ENCODE measurements at regions not wholly inside any gene's neighbourhood (a gene's known extent, or its start where the extent isn't known, plus 50 kb on each side); places are given as distances from the start of the nearest gene placed in this dataset.

- intact Hi-C loops (cut with DNase I; ENCODE audit: low total_unique reads), result no loop called here
- WGBS, 2 donors, result 88 to 90% methylated on average over 2 of the region's 2 CpGs
- no peak for DNase-seq (ENCODE audit: low spot score in 2 of 2)
- TF ChIP-seq, protein P1, sequence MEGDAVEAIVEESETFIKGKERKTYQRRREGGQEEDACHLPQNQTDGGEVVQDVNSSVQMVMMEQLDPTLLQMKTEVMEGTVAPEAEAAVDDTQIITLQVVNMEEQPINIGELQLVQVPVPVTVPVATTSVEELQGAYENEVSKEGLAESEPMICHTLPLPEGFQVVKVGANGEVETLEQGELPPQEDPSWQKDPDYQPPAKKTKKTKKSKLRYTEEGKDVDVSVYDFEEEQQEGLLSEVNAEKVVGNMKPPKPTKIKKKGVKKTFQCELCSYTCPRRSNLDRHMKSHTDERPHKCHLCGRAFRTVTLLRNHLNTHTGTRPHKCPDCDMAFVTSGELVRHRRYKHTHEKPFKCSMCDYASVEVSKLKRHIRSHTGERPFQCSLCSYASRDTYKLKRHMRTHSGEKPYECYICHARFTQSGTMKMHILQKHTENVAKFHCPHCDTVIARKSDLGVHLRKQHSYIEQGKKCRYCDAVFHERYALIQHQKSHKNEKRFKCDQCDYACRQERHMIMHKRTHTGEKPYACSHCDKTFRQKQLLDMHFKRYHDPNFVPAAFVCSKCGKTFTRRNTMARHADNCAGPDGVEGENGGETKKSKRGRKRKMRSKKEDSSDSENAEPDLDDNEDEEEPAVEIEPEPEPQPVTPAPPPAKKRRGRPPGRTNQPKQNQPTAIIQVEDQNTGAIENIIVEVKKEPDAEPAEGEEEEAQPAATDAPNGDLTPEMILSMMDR (IDR thresholded peaks at IDR 0.05), result no peak
- no peak for TF ChIP-seq POLR2A (IDR thresholded peaks at IDR 0.05)
- H3K4me3 ChIP-seq (ENCODE audit: low read depth, poor library complexity, severe bottlenecking), result no peak overlapping the region
Observed at GRCh38 chr4:153989505-153989904, 200.6 kb upstream of the SFRP2 start.

DNA sequence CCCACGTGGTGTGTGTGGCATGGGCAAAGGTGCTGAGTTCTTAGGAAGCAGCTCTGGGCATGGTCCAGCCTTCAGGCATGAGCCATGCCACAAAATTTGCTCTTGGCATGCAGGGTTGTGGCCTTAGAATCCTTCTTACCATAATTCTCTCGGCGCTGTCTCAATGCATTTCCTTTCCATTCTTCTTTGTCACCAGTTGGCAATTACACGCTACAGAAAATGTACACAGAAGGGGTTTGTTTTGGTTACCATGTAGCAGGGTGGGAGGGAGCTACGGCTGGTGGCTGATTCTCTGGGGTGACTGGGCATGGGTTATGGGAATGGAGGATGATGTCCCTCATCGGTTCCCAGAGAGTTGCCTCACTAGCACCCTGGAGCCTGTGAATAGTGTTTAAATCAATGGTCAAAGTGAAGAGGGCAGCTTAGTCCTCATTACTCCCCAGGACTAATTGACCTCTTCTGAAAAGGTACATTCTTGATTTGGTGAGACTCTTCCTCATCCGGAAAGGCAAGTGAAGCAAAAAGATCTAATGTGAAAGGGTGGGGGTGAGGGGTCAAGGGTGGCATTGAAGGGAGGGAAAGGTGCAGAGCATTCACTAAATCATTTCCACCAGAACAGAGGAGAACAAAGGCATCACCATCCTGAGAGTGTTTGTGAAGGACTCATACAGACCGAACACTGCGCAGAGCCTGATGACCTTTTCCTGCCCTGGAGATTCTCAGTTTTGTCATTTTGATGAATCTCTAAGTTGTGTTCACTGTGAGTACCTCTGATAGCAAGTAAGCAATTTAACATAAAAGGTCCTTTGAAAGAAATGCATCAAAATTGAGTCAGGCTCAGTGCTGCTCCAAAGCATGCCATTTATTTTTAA lies 199.8 kb upstream of the SFRP2 start:
- intact Hi-C loops (cut with DNase I; ENCODE audit: low total_unique reads), result no loop called here
- H3K4me3 ChIP-seq (ENCODE audit: low read depth, poor library complexity, severe bottlenecking), result no peak overlapping the region
- WGBS, 2 donors, result 73 to 79% methylated on average over 9 of the region's 9 CpGs
- no peak for DNase-seq (ENCODE audit: low spot score in 2 of 2)
- TF ChIP-seq, protein P1 (IDR thresholded peaks at IDR 0.05), result no peak
- TF ChIP-seq POLR2A (IDR thresholded peaks at IDR 0.05), result no peak

DNA sequence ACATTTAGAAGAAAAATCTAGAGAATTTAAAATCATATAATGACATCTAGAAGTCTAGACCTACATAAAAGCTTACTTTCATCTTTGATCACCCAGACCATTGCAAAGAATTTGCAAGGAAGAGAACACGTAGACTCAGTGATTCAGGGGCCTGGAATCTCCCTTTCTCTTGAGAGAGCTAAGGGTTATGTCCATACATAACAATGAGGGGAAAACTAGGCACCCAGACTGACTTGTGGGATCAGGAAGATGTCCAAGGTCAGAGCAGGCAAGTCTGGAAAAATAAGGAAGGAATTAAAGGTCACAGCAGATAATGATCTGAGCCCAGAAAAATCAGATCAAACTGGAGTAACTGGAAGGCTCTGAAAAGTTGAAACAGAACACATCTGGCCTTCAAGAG lies 198.4 kb upstream of the SFRP2 start:
- WGBS, 2 donors, result 59 to 62% methylated on average over 1 of the region's 1 CpG

GRCh38 chr4:153976954-153977353 lies 188.1 kb upstream of the SFRP2 start:
- DNase-seq (ENCODE audit: low spot score in 2 of 2), result no peak
- intact Hi-C loops (cut with DNase I; ENCODE audit: low total_unique reads), result no loop called here
- no peak overlapping the region for H3K4me3 ChIP-seq (ENCODE audit: low read depth, poor library complexity, severe bottlenecking)
- TF ChIP-seq, protein P1 (IDR thresholded peaks at IDR 0.05), result no peak
- no peak for TF ChIP-seq POLR2A (IDR thresholded peaks at IDR 0.05)

More for the DNA sequence above, 198.4 kb upstream of the SFRP2 start:
- no peak for DNase-seq (ENCODE audit: low spot score in 2 of 2)
- intact Hi-C loops (cut with DNase I; ENCODE audit: low total_unique reads), result no loop called here
- no peak for TF ChIP-seq POLR2A (IDR thresholded peaks at IDR 0.05)
- TF ChIP-seq, protein P1 (IDR thresholded peaks at IDR 0.05), result no peak
- no peak overlapping the region for H3K4me3 ChIP-seq (ENCODE audit: low read depth, poor library complexity, severe bottlenecking)

- no peak for TF ChIP-seq POLR2A (IDR thresholded peaks at IDR 0.05)
- TF ChIP-seq, protein P1 (IDR thresholded peaks at IDR 0.05), result no peak
- H3K4me3 ChIP-seq (ENCODE audit: low read depth, poor library complexity, severe bottlenecking), result no peak overlapping the region
- intact Hi-C loops (cut with DNase I; ENCODE audit: low total_unique reads), result no loop called here
- WGBS, 2 donors, result 89 to 100% methylated on average over 1 of the region's 1 CpG
- no peak for DNase-seq (ENCODE audit: low spot score in 2 of 2)
Observed at GRCh38 chr4:153974452-153974851, 185.6 kb upstream of the SFRP2 start.

DNA sequence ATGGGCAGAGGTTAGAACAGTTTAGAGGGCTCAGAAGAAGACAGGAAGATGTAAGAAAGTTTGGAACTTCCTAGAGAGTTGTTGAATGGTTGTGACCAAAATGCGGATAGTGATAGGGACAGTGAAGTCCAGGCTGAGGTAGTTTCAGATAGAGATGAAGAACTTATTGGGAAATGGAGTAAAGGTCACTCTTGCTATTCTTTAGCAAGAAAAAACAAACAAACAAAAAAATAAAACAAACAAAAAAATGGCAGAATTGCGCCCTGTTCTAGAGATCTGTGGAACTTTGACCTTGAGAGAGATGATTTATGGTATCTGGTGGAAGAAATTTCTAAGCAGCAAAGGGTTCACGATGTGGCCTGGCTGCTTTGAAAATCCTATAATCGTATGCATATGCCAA lies 185.1 kb upstream of the SFRP2 start:
- intact Hi-C loops (cut with DNase I; ENCODE audit: low total_unique reads), result no loop called here
- DNase-seq (ENCODE audit: low spot score in 2 of 2), result no peak
- no peak for TF ChIP-seq POLR2A (IDR thresholded peaks at IDR 0.05)
- TF ChIP-seq, protein P1 (IDR thresholded peaks at IDR 0.05), result no peak
- WGBS, 2 donors, result 60 to 71% methylated on average over 4 of the region's 4 CpGs
- H3K4me3 ChIP-seq (ENCODE audit: low read depth, poor library complexity, severe bottlenecking), result no peak overlapping the region

Measured in lower leg skin (tissue), 4 donors.